Astrocyte (in vitro differentiated cells and primary cell): ENCODE measurements at regions not wholly inside any gene's neighbourhood (a gene's known extent, or its start where the extent isn't known, plus 50 kb on each side); places are given as distances from the start of the nearest gene placed in this dataset.

Source experiments
- EZH2 ChIP-seq: IDR thresholded peaks from 2 replicates; pipeline ENCODE4 v1.6.1; 2012; ENCODE audit warnings: mild to moderate bottlenecking, low read length, inconsistent platforms; ENCODE audit not compliant: insufficient read depth
- TF ChIP-seq, protein P1 (sequence below): IDR thresholded peaks from 2 replicates; pipeline ENCODE4 v1.5.1; 2011; ENCODE audit warnings: low read depth, mild to moderate bottlenecking, inconsistent platforms, low read length, moderate library complexity; ENCODE audit not compliant: insufficient read depth

DNA sequence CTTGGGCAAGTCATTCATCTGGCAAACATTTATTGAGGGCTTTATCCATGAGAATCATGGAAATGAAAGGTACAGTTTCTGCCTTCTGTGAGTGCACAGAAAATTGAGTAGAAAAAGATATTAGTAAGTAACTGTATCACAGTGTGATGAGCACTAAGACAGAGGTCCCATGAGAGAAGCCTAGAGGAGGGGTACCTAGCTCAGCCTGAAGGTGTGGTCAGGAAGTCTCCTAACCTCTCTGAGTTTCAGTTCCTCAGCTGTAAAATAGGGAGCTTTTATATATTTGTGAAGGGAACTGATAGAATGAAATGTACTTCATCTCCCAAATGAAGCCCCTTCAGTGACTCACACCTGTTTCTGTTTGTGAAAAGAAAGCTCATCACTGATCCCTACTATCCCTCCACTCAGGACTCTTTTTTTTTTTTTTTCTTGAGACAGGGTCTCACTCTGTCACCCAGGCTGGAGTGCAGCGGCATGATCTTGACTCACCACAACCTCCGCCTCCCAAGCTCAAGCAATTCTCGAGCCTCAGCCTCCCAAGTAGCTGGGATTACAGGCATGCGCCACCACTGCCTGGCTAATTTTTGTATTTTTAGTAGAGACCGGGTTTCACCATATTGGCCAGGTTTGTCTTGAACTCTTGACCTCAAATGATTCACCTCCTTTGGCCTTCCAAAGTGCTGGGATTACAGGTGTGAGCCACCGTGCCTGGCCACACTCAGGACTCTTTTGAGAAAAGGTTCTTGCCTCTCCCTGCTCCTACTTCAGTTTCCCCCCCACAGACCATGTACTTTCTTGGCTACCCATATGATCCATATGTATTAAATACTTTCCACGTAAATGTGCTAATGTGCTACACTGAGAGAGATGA lies 93.7 kb upstream of the FUT8 start:
- TF ChIP-seq, protein P1, sequence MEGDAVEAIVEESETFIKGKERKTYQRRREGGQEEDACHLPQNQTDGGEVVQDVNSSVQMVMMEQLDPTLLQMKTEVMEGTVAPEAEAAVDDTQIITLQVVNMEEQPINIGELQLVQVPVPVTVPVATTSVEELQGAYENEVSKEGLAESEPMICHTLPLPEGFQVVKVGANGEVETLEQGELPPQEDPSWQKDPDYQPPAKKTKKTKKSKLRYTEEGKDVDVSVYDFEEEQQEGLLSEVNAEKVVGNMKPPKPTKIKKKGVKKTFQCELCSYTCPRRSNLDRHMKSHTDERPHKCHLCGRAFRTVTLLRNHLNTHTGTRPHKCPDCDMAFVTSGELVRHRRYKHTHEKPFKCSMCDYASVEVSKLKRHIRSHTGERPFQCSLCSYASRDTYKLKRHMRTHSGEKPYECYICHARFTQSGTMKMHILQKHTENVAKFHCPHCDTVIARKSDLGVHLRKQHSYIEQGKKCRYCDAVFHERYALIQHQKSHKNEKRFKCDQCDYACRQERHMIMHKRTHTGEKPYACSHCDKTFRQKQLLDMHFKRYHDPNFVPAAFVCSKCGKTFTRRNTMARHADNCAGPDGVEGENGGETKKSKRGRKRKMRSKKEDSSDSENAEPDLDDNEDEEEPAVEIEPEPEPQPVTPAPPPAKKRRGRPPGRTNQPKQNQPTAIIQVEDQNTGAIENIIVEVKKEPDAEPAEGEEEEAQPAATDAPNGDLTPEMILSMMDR, result no peak
- no peak for TF ChIP-seq EZH2
